ENCODE measurements at regions not wholly inside any gene's neighbourhood (a gene's known extent, or its start where the extent isn't known, plus 50 kb on each side); places are given as distances from the start of the nearest gene placed in this dataset.
A peak's percentile ranks its signal among the peaks of the same experiment; 100 is the strongest.

DNA sequence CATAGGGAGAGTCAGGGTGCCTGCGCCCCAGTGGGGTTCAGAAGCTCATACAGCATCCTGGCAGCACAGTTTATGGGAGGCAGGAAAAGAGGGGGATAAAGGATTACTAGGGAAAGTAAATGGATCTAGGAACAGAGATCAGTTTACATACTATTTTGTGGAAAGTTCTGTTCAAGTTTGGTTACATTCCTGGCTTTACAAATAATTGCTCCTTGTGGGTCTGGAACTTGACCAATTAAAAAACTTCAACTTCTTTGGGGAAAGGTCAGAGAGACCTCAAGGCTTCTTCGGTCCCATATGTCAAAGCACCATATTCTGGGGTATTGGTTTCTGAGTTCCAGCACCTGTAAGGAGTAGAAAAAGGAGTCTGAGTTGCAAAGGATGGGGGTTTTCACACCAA is 64.1 kb downstream of the ZDHHC19 start:
- no peaks in the 10 kb centered on the region for H3K36me3 ChIP-seq (ENCODE audit: control insufficient read depth, insufficient read depth, low read length)
- no peak overlapping the region for H3K27ac ChIP-seq (ENCODE audit: low read depth, low read length)
- H3K4me3 ChIP-seq (ENCODE audit: low read depth, low read length): no peak overlapping the region
- no peaks in the 10 kb centered on the region for H3K9me3 ChIP-seq (ENCODE audit: control insufficient read depth, insufficient read depth, low read length)
- no peaks in the 10 kb centered on the region; the same call in 1 of the 2 replicates for H3K4me1 ChIP-seq (ENCODE audit: control insufficient read depth, insufficient read depth, low read length)
- H3K9ac ChIP-seq (ENCODE audit: low read depth, low read length): no peak overlapping the region
- H3K27me3 ChIP-seq (ENCODE audit: control insufficient read depth, insufficient read depth, low read length): no peaks in the 10 kb centered on the region

- Histone ChIP-seq H3K36me3 (ENCODE audit: control insufficient read depth, insufficient read depth, low read length) (no peaks in the 10 kb centered on the region), H3K9me3 (ENCODE audit: control insufficient read depth, insufficient read depth, low read length) (no peaks in the 10 kb centered on the region), H3K27me3 (ENCODE audit: control insufficient read depth, insufficient read depth, low read length) (no peaks in the 10 kb centered on the region), H3K4me3 (ENCODE audit: low read depth, low read length) (no peak overlapping the region), H3K4me1 (ENCODE audit: control insufficient read depth, insufficient read depth, low read length) (no peaks in the 10 kb centered on the region; the same call in 1 of the 2 replicates), H3K27ac (ENCODE audit: low read depth, low read length) (no peak overlapping the region), H3K9ac (ENCODE audit: low read depth, low read length) (no peak overlapping the region)
Measured at GRCh38 chr3:196145468-196146262, 63.8 kb upstream of the TFRC start.

DNA sequence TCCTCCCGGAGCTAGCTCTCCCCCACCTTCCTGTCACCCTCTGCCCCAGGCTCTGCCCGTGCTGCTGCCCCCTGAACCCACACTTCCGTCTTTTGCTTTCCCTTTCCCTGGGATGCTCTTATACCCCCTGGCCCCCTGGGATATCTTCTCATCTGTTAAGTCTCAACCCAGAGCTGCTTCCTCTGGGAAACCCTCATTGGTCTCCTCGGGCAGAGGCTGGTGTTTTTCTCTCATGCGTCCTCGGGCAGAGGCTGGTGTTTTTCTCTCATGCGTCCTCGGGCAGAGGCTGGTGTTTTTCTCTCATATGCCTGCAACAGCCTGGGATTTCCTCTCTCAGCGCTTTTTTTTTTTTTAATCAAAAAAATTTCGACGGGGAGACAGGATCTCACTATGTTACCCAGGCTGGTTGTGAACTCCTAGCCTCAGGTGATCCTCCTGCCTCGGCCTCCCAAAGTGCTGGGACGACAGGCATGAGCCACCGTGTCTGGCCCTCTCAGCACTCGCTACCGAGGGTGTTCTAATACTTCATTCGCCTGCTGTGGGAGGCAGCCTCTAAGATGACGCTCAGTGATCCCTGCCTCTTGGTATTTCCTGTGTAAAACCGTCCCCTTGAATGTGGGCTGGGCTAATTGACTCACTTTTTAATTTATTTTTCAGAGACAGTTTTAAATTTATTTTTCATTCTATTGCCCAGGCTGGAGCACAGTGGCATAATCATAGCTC is 62.7 kb upstream of the TFRC start:
- Histone ChIP-seq H3K9ac (ENCODE audit: low read depth, low read length) (no peak overlapping the region), H3K4me3 (ENCODE audit: low read depth, low read length) (no peak overlapping the region), H3K36me3 (ENCODE audit: control insufficient read depth, insufficient read depth, low read length) (no peaks in the 10 kb centered on the region), H3K4me1 (ENCODE audit: control insufficient read depth, insufficient read depth, low read length) (no peaks in the 10 kb centered on the region; the same call in 1 of the 2 replicates), H3K27me3 (ENCODE audit: control insufficient read depth, insufficient read depth, low read length) (no peaks in the 10 kb centered on the region), H3K27ac (ENCODE audit: low read depth, low read length) (no peak overlapping the region), H3K9me3 (ENCODE audit: control insufficient read depth, insufficient read depth, low read length) (no peaks in the 10 kb centered on the region)

DNA sequence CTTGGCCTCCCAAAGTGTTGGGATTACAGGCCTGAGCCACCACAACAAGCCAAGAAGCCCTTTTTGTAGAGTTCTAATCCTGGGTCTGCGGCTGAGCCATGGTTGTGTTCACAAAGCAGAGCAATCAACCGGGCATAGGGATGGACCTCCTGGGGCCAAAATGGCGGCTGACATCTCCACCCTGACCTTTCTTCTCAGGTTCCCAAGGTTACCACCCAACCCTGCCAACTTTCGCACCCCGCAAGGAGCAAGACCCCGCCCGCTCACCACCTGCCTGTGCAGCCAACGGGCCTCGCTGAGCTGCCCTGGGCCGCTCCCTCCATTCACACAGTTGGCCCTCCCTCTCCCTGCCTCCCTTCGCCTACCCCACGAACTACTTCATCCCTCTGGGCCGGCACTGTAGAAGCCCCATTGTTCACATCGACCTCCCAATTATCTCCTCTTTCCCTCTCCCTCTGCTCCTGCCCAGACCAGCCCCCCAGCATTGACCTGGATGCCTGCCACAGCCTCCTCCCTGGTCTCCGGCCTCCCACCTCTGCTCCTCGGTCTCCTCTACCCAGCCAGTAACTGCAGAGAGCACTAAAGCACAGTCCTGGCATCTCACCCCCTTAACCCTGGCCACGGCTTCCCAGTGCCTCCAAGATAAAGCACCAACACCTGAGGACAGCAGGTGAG is 62.0 kb upstream of the TFRC start:
- H3K4me3 ChIP-seq (ENCODE audit: low read depth, low read length): no peak overlapping the region
- peaks cover 3% of the 10 kb centered on the region for H3K4me1 ChIP-seq (ENCODE audit: control insufficient read depth, insufficient read depth, low read length)
- no peaks in the 10 kb centered on the region for H3K9me3 ChIP-seq (ENCODE audit: control insufficient read depth, insufficient read depth, low read length)
- H3K27me3 ChIP-seq (ENCODE audit: control insufficient read depth, insufficient read depth, low read length): no peaks in the 10 kb centered on the region
- no peaks in the 10 kb centered on the region for H3K36me3 ChIP-seq (ENCODE audit: control insufficient read depth, insufficient read depth, low read length)
- H3K27ac ChIP-seq (ENCODE audit: low read depth, low read length): no peak overlapping the region
- H3K9ac ChIP-seq (ENCODE audit: low read depth, low read length): no peak overlapping the region

GRCh38 chr3:196142202-196142956 is 60.5 kb upstream of the TFRC start:
- Histone ChIP-seq H3K4me1 (ENCODE audit: control insufficient read depth, insufficient read depth, low read length) (peaks cover 8% of the 10 kb centered on the region), H3K4me3 (ENCODE audit: low read depth, low read length) (no peak overlapping the region), H3K27me3 (ENCODE audit: control insufficient read depth, insufficient read depth, low read length) (no peaks in the 10 kb centered on the region), H3K9me3 (ENCODE audit: control insufficient read depth, insufficient read depth, low read length) (no peaks in the 10 kb centered on the region), H3K36me3 (ENCODE audit: control insufficient read depth, insufficient read depth, low read length) (no peaks in the 10 kb centered on the region), H3K9ac (ENCODE audit: low read depth, low read length) (no peak overlapping the region), H3K27ac (ENCODE audit: low read depth, low read length) (no peak overlapping the region)

DNA sequence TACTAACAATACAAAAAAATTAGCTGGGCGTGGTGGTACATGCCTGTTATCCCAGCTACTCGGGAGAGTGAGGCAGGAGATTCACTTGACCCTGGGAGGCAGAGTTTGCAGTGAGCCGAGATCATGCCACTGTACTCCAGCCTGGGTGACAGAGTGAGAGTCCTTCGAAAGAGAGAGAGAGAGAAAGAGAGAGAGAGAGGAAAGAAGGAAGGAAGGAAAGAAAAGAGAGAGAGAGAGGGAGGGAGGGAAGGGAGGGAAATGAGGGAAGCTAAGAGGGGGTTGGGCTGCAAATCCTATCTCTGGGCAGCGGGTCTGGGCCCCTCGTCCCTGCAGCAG is 59.9 kb upstream of the TFRC start:
- Histone ChIP-seq H3K36me3 (ENCODE audit: control insufficient read depth, insufficient read depth, low read length) (no peaks in the 10 kb centered on the region), H3K4me3 (ENCODE audit: low read depth, low read length) (no peak overlapping the region), H3K4me1 (ENCODE audit: control insufficient read depth, insufficient read depth, low read length) (peaks cover 8% of the 10 kb centered on the region), H3K27ac (ENCODE audit: low read depth, low read length) (no peak overlapping the region), H3K9me3 (ENCODE audit: control insufficient read depth, insufficient read depth, low read length) (no peaks in the 10 kb centered on the region), H3K27me3 (ENCODE audit: control insufficient read depth, insufficient read depth, low read length) (no peaks in the 10 kb centered on the region), H3K9ac (ENCODE audit: low read depth, low read length) (no peak overlapping the region)

- no peaks in the 10 kb centered on the region for H3K36me3 ChIP-seq (ENCODE audit: control insufficient read depth, insufficient read depth, low read length)
- peaks cover 8% of the 10 kb centered on the region for H3K4me1 ChIP-seq (ENCODE audit: control insufficient read depth, insufficient read depth, low read length)
- H3K27ac ChIP-seq (ENCODE audit: low read depth, low read length): no peak overlapping the region
- no peak overlapping the region for H3K4me3 ChIP-seq (ENCODE audit: low read depth, low read length)
- no peaks in the 10 kb centered on the region for H3K9me3 ChIP-seq (ENCODE audit: control insufficient read depth, insufficient read depth, low read length)
- H3K27me3 ChIP-seq (ENCODE audit: control insufficient read depth, insufficient read depth, low read length): no peaks in the 10 kb centered on the region
- no peak overlapping the region for H3K9ac ChIP-seq (ENCODE audit: low read depth, low read length)
Measured at GRCh38 chr3:196141052-196141865, 59.4 kb upstream of the TFRC start.

DNA sequence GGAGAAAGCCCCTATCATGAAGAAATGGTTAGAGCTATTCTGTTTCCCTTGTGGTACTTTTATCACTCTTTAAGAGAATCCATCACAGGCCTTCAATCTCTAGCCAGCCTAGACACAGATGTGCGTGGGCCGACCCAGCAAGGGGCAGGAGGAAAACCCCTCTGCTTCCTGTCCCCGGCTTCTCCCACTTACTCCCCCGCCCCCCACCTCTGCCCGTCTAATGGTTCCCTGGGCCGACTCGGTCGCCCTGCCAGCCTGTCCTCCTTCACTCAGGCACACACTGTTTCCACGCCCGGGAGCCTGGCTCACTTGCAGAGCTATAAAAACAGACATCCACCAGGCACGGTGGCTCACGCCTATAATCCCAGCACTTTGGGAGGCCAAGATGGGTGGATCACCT is 58.3 kb upstream of the TFRC start:
- Histone ChIP-seq H3K9ac (ENCODE audit: low read depth, low read length) (no peak overlapping the region), H3K36me3 (ENCODE audit: control insufficient read depth, insufficient read depth, low read length) (no peaks in the 10 kb centered on the region), H3K27me3 (ENCODE audit: control insufficient read depth, insufficient read depth, low read length) (no peaks in the 10 kb centered on the region), H3K9me3 (ENCODE audit: control insufficient read depth, insufficient read depth, low read length) (no peaks in the 10 kb centered on the region), H3K27ac (ENCODE audit: low read depth, low read length) (no peak overlapping the region), H3K4me3 (ENCODE audit: low read depth, low read length) (no peak overlapping the region), H3K4me1 (ENCODE audit: control insufficient read depth, insufficient read depth, low read length) (peaks cover 8% of the 10 kb centered on the region)

DNA sequence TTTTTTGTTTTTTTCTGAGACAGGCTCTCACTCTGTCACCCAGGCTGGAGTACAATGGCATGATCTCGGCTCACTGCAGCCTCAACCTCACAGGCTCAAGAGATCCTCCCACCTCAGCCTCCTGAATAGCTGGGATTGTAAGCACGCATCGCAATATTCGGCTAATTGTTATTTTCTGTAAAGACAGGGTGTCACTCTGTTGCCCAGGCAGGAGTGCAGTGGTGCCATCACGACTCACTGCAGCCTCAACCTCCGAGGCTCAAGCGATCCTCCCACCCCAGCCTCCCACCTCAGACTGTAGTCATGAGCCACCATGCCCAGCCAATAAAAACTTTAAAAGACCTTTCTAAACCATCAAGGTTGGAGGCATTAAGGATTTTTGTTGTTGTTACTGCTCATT is 57.4 kb upstream of the TFRC start:
- Histone ChIP-seq H3K4me1 (ENCODE audit: control insufficient read depth, insufficient read depth, low read length) (peaks cover 8% of the 10 kb centered on the region), H3K9me3 (ENCODE audit: control insufficient read depth, insufficient read depth, low read length) (no peaks in the 10 kb centered on the region)

More for the DNA sequence above, 57.4 kb upstream of the TFRC start:
- Histone ChIP-seq H3K36me3 (ENCODE audit: control insufficient read depth, insufficient read depth, low read length) (no peaks in the 10 kb centered on the region), H3K27me3 (ENCODE audit: control insufficient read depth, insufficient read depth, low read length) (no peaks in the 10 kb centered on the region), H3K4me3 (ENCODE audit: low read depth, low read length) (no peak overlapping the region), H3K27ac (ENCODE audit: low read depth, low read length) (peak overlapping the region; percentile 28), H3K9ac (ENCODE audit: low read depth, low read length) (no peak overlapping the region)
